GM21367 (cell line): ENCODE measurements at regions not wholly inside any gene's neighbourhood (a gene's known extent, or its start where the extent isn't known, plus 50 kb on each side); places are given as distances from the start of the nearest gene placed in this dataset.
"Not testable (repeated sequence)": the region's sequence is repeated elsewhere in the genome, so short reads cannot be mapped to it uniquely, and the experiment has no call there.

Experiments used
- ATAC-seq: cut with Tn5 transposase; IDR thresholded peaks from one replicate; pipeline ENCODE4 v1.9.1; 2021; ENCODE audit not compliant: unreplicated experiment

- ATAC-seq = no peak
These were observed 126.6 kb upstream of the PRKCQ start for GRCh38 chr10:6706725-6707124.

DNA sequence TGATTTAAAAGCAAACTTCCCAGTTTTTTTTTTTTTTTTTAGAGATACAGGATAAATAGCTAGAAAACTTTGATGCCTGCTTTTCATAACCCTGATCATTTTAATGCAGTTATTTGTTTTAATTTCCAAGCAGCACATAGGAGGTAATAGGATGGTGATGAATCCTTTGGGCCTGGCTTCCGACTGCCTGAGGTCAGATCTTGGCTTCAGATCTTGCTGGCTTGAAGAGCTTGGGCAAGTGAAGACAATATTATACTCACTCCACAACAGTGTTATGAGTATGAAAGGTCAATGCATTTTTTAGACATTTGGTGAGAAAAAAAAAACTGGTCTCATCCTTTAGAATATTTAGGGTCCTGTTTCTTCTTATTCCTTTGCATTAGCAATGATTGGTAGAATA is 124.8 kb upstream of the PRKCQ start:
- no peak for ATAC-seq

- not testable (repeated sequence) for ATAC-seq
These were observed 122.8 kb upstream of the PRKCQ start for GRCh38 chr10:6702833-6703232.

DNA sequence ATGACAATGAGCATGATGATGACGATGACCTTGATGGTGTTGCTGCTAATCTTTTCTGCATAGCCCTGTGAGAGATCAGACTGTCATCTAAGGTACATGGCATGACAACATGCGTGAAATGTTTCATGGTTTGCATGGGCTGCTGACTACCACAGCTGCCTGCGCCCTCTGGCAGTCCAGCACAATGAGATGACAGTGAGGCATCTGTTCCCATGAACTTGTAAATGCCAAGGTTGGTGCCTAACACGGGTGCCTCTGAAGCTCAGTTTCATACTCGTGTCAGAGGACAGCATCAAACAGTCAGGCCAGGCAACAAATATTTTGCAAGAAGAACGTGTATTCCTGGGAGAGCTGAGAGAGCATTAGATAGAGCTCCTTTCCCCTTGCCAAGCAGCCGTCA is 122.0 kb upstream of the PRKCQ start:
- no peak for ATAC-seq

- no peak for ATAC-seq
These were observed 121.2 kb upstream of the PRKCQ start for GRCh38 chr10:6701289-6701688.

- no peak for ATAC-seq
These were observed 120.0 kb upstream of the PRKCQ start for GRCh38 chr10:6700066-6700465.

DNA sequence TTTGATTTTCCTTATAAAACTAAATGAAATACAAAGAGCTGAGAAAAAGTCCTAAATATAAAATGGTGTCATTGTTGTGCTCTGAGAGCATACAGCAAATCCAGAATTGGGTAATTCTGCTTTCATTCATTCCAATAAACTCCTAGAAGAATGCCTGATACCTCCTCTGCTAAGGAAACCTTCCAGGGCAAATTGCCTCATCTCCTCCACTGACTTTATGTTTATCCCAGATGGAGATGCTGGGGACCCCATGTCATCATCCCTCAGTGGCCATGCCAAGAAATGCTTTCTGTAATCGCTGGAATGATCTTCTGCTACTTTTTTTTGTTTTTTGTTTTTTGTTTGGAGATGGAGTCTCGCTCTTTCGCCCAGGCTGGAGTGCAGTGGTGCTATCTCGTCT is 119.3 kb upstream of the PRKCQ start:
- no peak for ATAC-seq

GRCh38 chr10:6695519-6695918 is 115.4 kb upstream of the PRKCQ start:
- no peak for ATAC-seq

GRCh38 chr10:6694447-6695140 is 114.5 kb upstream of the PRKCQ start:
- ATAC-seq = no peak

GRCh38 chr10:6692856-6693255 is 112.8 kb upstream of the PRKCQ start:
- no peak for ATAC-seq

DNA sequence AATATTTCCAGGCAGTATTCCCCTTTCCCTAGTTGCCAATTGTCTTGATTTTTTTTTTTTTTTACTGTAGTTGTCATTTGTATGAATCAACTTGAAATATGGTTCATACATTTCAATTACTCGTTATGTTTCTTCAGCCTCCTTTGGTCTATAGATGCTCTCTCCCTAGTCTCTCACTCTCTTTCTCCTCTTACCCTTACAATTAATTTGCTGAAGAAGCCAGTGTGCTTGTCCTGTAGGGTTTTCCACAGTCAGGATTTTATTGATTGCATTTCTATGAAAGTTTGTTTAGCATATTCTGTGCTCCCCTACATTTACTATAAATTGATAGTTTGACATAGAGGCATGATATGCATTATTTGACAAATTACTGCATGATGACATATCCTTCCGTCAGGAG is 112.0 kb upstream of the PRKCQ start:
- ATAC-seq = no peak

DNA sequence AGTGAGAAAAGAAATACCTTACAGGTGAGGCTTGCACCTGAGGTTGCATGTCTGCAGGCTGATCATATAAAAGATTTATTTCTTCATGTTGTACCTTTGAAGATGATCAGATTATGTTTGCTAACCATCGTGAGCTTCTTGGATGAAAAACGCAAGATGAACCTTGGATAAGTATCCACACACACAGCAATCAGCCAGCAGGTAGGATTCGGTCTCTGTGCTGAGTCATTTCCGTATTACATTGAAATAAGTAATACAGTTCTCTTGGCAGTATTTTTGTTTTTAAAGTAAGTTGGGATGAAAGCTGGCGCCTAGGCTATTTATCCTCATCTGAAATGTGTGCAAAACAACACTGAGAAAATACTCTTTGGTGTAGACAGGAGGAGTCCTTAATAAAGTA is 109.0 kb upstream of the PRKCQ start:
- ATAC-seq = no peak

- no peak for ATAC-seq
These were observed 100.7 kb upstream of the PRKCQ start for GRCh38 chr10:6680735-6681134.

DNA sequence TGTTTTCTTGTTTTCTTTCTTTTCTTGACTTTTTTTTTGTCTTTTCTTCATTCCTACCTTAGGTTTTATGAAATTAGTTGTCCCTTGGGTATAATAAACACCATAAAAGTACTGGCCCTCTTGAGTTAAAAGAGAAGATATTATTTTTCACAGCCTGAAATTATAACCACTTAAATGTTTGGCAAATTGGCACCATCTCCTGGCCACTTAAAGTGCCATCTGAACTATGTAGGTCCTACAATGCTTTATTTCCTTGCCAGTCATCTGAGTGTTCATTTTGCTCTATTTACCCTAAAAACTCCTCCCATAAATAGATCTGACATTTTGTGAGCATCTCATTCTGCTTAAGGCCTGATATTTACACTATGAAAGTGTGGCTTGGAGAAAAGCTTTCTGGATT is 98.9 kb upstream of the PRKCQ start:
- no peak for ATAC-seq

- ATAC-seq = no peak
These were observed 98.2 kb upstream of the PRKCQ start for GRCh38 chr10:6678211-6678803.

- not testable (repeated sequence) for ATAC-seq
These were observed 97.1 kb upstream of the PRKCQ start for GRCh38 chr10:6677129-6677528.

DNA sequence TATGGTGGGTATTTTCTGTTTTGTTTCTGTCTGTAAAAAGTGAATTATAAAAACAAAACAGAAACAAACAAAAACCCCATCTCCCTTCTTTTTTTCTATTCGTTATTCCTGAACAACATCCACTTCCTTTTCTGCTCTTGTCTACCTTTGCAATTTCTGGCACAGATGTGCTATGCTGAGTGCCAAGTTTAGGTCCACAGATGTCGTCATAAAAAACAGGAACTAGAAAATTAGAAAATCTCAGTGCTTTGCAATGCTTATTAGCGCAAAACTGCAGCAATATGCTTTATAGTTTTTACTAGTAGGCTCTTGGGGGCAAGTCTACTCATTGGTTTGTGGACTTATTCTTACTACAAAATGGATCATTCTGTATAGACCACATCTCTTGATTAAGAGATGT is 94.2 kb upstream of the PRKCQ start:
- no peak for ATAC-seq

DNA sequence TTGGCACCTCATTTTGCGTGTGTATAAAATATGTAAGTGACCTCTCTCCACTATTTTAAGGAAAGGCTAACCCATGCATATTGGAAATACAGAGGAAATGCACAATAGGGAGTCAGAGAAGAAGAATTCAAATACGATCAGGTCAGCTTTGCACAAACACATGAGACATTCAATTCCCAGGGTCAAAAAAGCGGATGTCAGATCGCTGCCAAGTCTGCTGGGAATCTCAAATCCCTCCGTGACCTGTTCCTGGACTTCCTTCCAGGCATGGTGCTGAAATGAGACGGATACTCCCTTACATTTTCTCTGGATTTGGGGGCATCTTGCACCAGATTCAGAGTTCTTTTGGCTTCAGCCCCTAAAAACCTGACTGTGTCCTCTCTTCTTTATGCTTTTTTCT is 91.9 kb upstream of the PRKCQ start:
- no peak for ATAC-seq

DNA sequence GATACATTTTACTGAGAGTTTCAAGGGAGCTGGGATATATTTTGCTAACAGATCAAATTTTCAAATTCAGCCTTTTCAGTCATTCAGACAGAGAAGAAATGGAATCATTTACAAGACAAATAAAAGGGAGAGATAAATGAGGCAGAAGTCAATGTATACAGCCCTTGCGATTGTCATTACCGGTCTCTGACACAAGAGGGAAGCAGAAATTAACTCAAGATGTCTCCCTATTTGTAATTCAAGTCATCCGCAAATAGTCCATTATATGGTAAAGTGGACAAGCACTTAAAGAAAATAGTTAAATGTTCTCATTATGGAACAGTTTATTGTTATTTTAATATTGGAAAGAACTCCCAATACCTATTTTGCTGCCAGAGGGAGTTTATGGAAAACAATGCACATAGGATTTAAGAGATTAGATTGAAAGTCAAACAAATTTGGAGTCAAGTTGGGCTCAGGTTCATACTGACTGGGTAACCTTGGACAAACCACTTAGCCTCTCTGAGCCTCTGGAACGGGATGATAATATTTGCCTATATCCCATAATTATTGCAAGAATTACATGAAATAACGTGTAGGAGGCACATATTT is 89.3 kb upstream of the PRKCQ start:
- ATAC-seq = no peak

DNA sequence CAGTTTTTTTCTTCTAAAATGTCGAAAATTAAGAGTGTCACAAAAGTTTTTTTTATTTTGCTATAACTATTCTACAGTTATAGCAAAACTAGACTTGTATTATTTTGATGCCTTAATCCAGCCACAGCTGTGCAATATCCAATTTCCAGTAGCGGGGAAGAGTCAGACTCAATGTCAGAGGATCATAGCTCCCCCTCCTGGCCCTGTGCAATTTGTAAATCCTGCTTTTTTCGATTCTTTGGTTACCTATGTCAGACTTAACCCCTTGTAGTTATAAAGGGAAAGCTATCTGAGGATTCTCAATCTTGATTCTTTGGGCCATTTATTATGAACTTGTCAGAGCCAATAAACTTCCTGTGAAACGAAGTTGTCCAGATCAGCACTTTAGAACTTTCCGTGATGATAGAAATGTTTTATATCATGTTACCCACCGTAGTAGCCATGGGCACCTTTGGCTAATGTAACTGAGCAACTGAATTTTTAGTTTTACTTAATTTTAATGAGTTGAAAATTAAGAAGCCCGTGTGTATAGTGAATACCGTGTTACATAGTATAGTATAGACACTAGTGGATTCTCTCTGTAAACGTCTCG is 87.7 kb upstream of the PRKCQ start:
- no peak for ATAC-seq

- ATAC-seq = no peak
These were observed 87.1 kb upstream of the PRKCQ start for GRCh38 chr10:6667150-6667549.

DNA sequence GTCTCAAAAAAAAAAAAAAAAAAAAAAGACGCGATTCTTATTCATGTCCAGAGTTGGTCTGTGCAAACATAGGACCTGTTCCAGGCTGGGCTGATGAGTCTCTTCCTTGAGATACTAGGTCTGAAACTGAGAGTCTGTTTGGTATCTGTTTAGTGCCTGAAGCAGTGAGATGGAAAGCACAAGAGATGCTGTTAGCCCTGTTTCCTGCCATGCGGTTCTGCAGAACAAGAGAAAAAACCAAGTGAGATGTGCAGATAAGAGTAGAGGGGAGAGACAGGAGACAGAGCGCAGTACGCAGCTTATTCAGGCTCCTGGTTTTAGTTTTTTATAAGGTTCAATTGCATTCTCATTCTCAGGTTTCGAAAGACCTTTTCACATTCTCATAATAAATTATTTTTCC is 85.8 kb upstream of the PRKCQ start:
- no peak for ATAC-seq
